NCI-H510A treated with DMSO at 0.1 percent for 48 hours (cell line): ENCODE measurements at regions not wholly inside any gene's neighbourhood (a gene's known extent, or its start where the extent isn't known, plus 50 kb on each side); places are given as distances from the start of the nearest gene placed in this dataset.

ENCODE experiments used
- DNase-seq: peaks from one replicate; lab custom pipeline; 2025; lab: John Stamatoyannopoulos, UW

- no peak for DNase-seq
Measured at GRCh38 chr6:85192596-85192995, 257.3 kb upstream of the NT5E start.

- DNase-seq = no peak
Measured at GRCh38 chr6:85192186-85192585, 257.7 kb upstream of the NT5E start.

GRCh38 chr6:85191656-85192055 is 258.2 kb upstream of the NT5E start:
- no peak for DNase-seq

- DNase-seq = no peak
Measured at GRCh38 chr6:85186546-85187175, 263.2 kb upstream of the NT5E start.

- no peak for DNase-seq
Measured at GRCh38 chr6:85185977-85186376, 263.9 kb upstream of the NT5E start.

- DNase-seq = no peak
Measured at GRCh38 chr6:85183841-85184240, 266.0 kb upstream of the NT5E start.

GRCh38 chr6:85172705-85173104 is 277.2 kb upstream of the NT5E start:
- DNase-seq = no peak

GRCh38 chr6:85172161-85172560 is 277.7 kb upstream of the NT5E start:
- no peak for DNase-seq

GRCh38 chr6:85169189-85169588 is 280.7 kb upstream of the NT5E start:
- DNase-seq = no peak

GRCh38 chr6:85168146-85168545 is 281.7 kb upstream of the NT5E start:
- no peak for DNase-seq

- no peak for DNase-seq
Measured at GRCh38 chr6:85166114-85166741, 283.7 kb upstream of the NT5E start.

- DNase-seq = no peak
Measured at GRCh38 chr6:85163156-85164080, 286.5 kb upstream of the NT5E start.

GRCh38 chr6:85157311-85157710 is 292.6 kb upstream of the NT5E start:
- DNase-seq = no peak

- DNase-seq = no peak
Measured at GRCh38 chr6:85143676-85144075, 306.2 kb upstream of the NT5E start.

GRCh38 chr6:85137865-85138264 is 312.0 kb upstream of the NT5E start:
- DNase-seq = no peak

GRCh38 chr6:85136310-85136709 is 313.6 kb upstream of the NT5E start:
- DNase-seq = no peak

GRCh38 chr6:85135376-85136094 is 314.3 kb upstream of the NT5E start:
- DNase-seq = no peak

GRCh38 chr6:85134172-85134571 is 315.7 kb upstream of the NT5E start:
- DNase-seq = no peak

- no peak for DNase-seq
Measured at GRCh38 chr6:85132091-85132490, 317.8 kb upstream of the NT5E start.

- no peak for DNase-seq
Measured at GRCh38 chr6:85130743-85131142, 319.1 kb upstream of the NT5E start.

GRCh38 chr6:85129881-85130280 is 320.0 kb upstream of the NT5E start:
- no peak for DNase-seq

GRCh38 chr6:85128781-85129180 is 321.1 kb upstream of the NT5E start:
- DNase-seq = no peak
